ENCODE measurements at regions not wholly inside any gene's neighbourhood (a gene's known extent, or its start where the extent isn't known, plus 50 kb on each side); places are given as distances from the start of the nearest gene placed in this dataset.

DNA sequence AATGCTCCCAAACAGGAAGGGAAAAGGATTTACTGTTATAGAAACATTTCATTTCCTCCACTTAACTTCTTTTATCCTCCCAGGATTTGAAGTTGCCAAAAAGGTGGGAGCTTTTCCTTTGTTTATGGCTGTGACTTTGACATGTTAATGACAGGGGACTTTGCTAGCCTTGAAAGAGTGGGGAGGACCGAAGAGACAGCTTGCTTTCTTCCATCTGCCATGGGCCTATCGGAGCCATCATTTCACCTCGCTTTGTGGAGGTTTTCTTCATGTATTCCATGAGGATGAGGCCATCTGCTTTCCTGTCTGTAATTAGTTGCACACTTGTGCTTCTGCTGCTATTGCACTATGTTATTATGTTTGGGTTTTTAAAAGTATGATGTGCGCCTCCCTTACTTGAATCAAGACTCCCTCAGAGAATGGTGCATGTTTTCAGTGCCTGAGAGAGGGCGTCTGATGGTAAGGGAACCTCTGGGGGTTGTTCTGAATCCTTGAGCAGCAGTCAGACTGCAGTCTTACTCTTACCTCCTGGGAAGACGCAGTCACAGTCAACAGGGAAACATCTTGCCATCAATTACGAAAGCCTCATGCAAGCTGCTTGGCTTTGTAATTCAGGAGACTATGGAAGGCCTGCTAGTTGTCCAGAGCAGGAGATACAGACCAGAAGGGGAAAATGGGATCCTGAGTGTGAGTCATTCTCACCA is 173.3 kb upstream of the MGAT5 start:
- no peak for TF ChIP-seq ELF1 (IDR thresholded peaks at IDR 0.05)
- TF ChIP-seq, protein P1, sequence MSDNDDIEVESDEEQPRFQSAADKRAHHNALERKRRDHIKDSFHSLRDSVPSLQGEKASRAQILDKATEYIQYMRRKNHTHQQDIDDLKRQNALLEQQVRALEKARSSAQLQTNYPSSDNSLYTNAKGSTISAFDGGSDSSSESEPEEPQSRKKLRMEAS (IDR thresholded peaks at IDR 0.05; ENCODE audit: low read depth): no peak
- TF ChIP-seq CHD2 (IDR thresholded peaks at IDR 0.05; ENCODE audit: low read length, partially characterized antibody): no peak
- no peak for TF ChIP-seq TEAD4 (IDR thresholded peaks at IDR 0.05; ENCODE audit: borderline replicate concordance, insufficient read depth)
- no peak for TF ChIP-seq EZH2phosphoT487 (IDR thresholded peaks at IDR 0.05; ENCODE audit: borderline replicate concordance, low read depth)
- no peak for TF ChIP-seq SIN3A (IDR thresholded peaks at IDR 0.05; ENCODE audit: borderline replicate concordance, low read depth, low read length)
- TF ChIP-seq NFIC (IDR thresholded peaks at IDR 0.05; ENCODE audit: borderline replicate concordance): no peak
- TF ChIP-seq FOXM1 (IDR thresholded peaks at IDR 0.05; ENCODE audit: low read depth): no peak
- 24% methylated on average over 7 of the region's 7 CpGs for WGBS (ENCODE audit: low lambda C conversion rate)
- Histone ChIP-seq H3K4me1 (ENCODE audit: control insufficient read depth in 1 of 2, insufficient read depth in 2 of 2, low read depth in 1 of 2, low read length in 1 of 2) (peaks cover 0 to 32% of the 10 kb centered on the region in 2 experiments; a peak in 2 of 4 replicates), H3K9me3 (no peaks in the 10 kb centered on the region), H2AFZ (ENCODE audit: low read depth) (no peak overlapping the region), H3K4me3 (ENCODE audit: low read depth in 2 of 2, low read length in 1 of 2) (no peak overlapping the region), H3K4me2 (no peak overlapping the region), H3K36me3 (replicated peaks in 1 of 2; ENCODE audit: control insufficient read depth in 1 of 2, insufficient read depth in 2 of 2, low read length in 1 of 2) (no peaks in the 10 kb centered on the region), H4K20me1 (ENCODE audit: insufficient read depth) (no peaks in the 10 kb centered on the region), H3K9me2 (no peaks in the 10 kb centered on the region), H3K9ac (no peak overlapping the region), H3F3A (replicated peaks; ENCODE audit: insufficient read depth) (no peaks in the 10 kb centered on the region), H3K27ac (ENCODE audit: low read depth in 2 of 2, low read length in 1 of 2) (no peak overlapping the region), H3K27me3 (ENCODE audit: insufficient read depth) (no peaks in the 10 kb centered on the region; the same call in 1 of the 2 replicates), H3K79me2 (ENCODE audit: insufficient read depth) (no peaks in the 10 kb centered on the region)
- ChIA-PET CTCF (interaction anchor here (1.1 to 4.0 kb wide), 3 partner anchors 9 to 371 kb away, joined by 3 to 16 read pairs (median 3); no protein-coding TSS in a partner anchor), POLR2A (no interaction called here)
- DNase-seq: no peak

- TF ChIP-seq MEF2A (IDR thresholded peaks at IDR 0.05; ENCODE audit: borderline replicate concordance, low read depth): no peak
- TF ChIP-seq USF1 (IDR thresholded peaks at IDR 0.05; ENCODE audit: borderline replicate concordance, low read depth): no peak
- TF ChIP-seq FOSL2 (IDR thresholded peaks at IDR 0.05; ENCODE audit: borderline replicate concordance, low read depth): no peak
- no peak for TF ChIP-seq RXRA (IDR thresholded peaks at IDR 0.05; ENCODE audit: borderline replicate concordance, low read depth)
- no peak for TF ChIP-seq FOXM1 (IDR thresholded peaks at IDR 0.05; ENCODE audit: low read depth)
- TF ChIP-seq, protein P1 (IDR thresholded peaks at IDR 0.05; ENCODE audit: low read depth): no peak
- no peak for TF ChIP-seq NRF1 (IDR thresholded peaks at IDR 0.05; ENCODE audit: low read depth, low read length)
- TF ChIP-seq, protein P2, sequence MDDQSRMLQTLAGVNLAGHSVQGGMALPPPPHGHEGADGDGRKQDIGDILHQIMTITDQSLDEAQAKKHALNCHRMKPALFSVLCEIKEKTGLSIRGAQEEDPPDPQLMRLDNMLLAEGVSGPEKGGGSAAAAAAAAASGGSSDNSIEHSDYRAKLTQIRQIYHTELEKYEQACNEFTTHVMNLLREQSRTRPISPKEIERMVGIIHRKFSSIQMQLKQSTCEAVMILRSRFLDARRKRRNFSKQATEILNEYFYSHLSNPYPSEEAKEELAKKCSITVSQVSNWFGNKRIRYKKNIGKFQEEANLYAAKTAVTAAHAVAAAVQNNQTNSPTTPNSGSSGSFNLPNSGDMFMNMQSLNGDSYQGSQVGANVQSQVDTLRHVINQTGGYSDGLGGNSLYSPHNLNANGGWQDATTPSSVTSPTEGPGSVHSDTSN (IDR thresholded peaks at IDR 0.05): no peak
- no peaks in the 10 kb centered on the region for H3F3A ChIP-seq (replicated peaks; ENCODE audit: insufficient read depth)
- H3K27ac ChIP-seq (ENCODE audit: low read depth in 2 of 2, low read length in 1 of 2): no peak overlapping the region
- no peaks in the 10 kb centered on the region for H3K36me3 ChIP-seq (replicated peaks in 1 of 2; ENCODE audit: control insufficient read depth in 1 of 2, insufficient read depth in 2 of 2, low read length in 1 of 2)
- no peaks in the 10 kb centered on the region; the same call in 1 of the 2 replicates for H3K27me3 ChIP-seq (ENCODE audit: insufficient read depth)
- H3K4me2 ChIP-seq: no peak overlapping the region
- no peaks in the 10 kb centered on the region for H3K9me3 ChIP-seq
- H2AFZ ChIP-seq (ENCODE audit: low read depth): no peak overlapping the region
- H4K20me1 ChIP-seq (ENCODE audit: insufficient read depth): no peaks in the 10 kb centered on the region
- peaks cover 0 to 32% of the 10 kb centered on the region in 2 experiments; a peak in 2 of 4 replicates for H3K4me1 ChIP-seq (ENCODE audit: control insufficient read depth in 1 of 2, insufficient read depth in 2 of 2, low read depth in 1 of 2, low read length in 1 of 2)
- 50% methylated on average over 8 of the region's 8 CpGs for whole genome bisulfite sequencing (ENCODE audit: low lambda C conversion rate)
- no peaks in the 10 kb centered on the region for H3K79me2 ChIP-seq (ENCODE audit: insufficient read depth)
- no peaks in the 10 kb centered on the region for H3K9me2 ChIP-seq
- CTCF ChIA-PET: interaction anchor here (1.1 to 4.0 kb wide), 2 partner anchors 36 to 370 kb away, joined by 3 to 16 read pairs; no protein-coding TSS in a partner anchor
- no peak overlapping the region for H3K4me3 ChIP-seq (ENCODE audit: low read depth in 2 of 2, low read length in 1 of 2)
- no peak overlapping the region for H3K9ac ChIP-seq
- POLR2A ChIA-PET: no interaction called here
- DNase-seq: no peak
Measured at GRCh38 chr2:134081238-134081938, 172.5 kb upstream of the MGAT5 start.
